Type B pancreatic cell (in vitro differentiated cells): ENCODE measurements at regions not wholly inside any gene's neighbourhood (a gene's known extent, or its start where the extent isn't known, plus 50 kb on each side); places are given as distances from the start of the nearest gene placed in this dataset.

Experiments used
- DNase-seq: peaks from one replicate; pipeline ENCODE4 v3.0.0; 2021; ENCODE audit warnings: mixed read lengths; ENCODE audit not compliant: unreplicated experiment; ENCODE audit errors: extremely low spot score
- H3K27ac Mint-ChIP-seq: 2 replicates; pipeline ENCODE4 v1.8.0; 2021; ENCODE audit warnings: mild to moderate bottlenecking, mixed read lengths
- H3K27me3 Mint-ChIP-seq: 2 replicates; pipeline ENCODE4 v1.8.0; 2021; ENCODE audit warnings: mixed read lengths
- H3K36me3 Mint-ChIP-seq: 2 replicates; pipeline ENCODE4 v1.8.0; 2021; ENCODE audit warnings: mixed read lengths
- H3K4me1 Mint-ChIP-seq: one replicate; pipeline ENCODE4 v1.8.0; 2021; ENCODE audit warnings: mixed read lengths; ENCODE audit not compliant: unreplicated experiment
- H3K4me3 Mint-ChIP-seq: 2 replicates; pipeline ENCODE4 v1.8.0; 2021; ENCODE audit warnings: mild to moderate bottlenecking, mixed read lengths
- H3K9me3 Mint-ChIP-seq: 2 replicates; pipeline ENCODE4 v1.8.0; 2021; ENCODE audit warnings: mixed read lengths
- CTCF ChIP-seq: fragments of 200-600 bp; sonication (generic); conservative IDR thresholded peaks from 2 replicates; pipeline ENCODE4 v1.5.0; 2021; ENCODE audit warnings: antibody characterized with exemption, mild to moderate bottlenecking

- Mint-ChIP-seq H3K27me3 (peaks cover 4% of the 10 kb centered on the region), H3K4me1 (no peaks in the 10 kb centered on the region), H3K27ac (no peak overlapping the region), H3K4me3 (no peak overlapping the region), H3K36me3 (no peaks in the 10 kb centered on the region), H3K9me3 (no peaks in the 10 kb centered on the region)
- DNase-seq, result no peak
- no peak for TF ChIP-seq CTCF
Observed at GRCh38 chr18:54755456-54755855, 72.8 kb upstream of the RAB27B start.

- Mint-ChIP-seq H3K4me1 (peaks cover 5% of the 10 kb centered on the region), H3K36me3 (no peaks in the 10 kb centered on the region), H3K27ac (no peak overlapping the region), H3K4me3 (no peak overlapping the region), H3K9me3 (no peaks in the 10 kb centered on the region), H3K27me3 (peaks cover 7% of the 10 kb centered on the region)
- no peak for DNase-seq
- no peak for TF ChIP-seq CTCF
Observed at GRCh38 chr18:54762386-54762785, 65.9 kb upstream of the RAB27B start.

- Mint-ChIP-seq H3K4me1 (peaks cover 5% of the 10 kb centered on the region), H3K27me3 (peaks cover 7% of the 10 kb centered on the region), H3K27ac (peak overlapping the region; percentile 82), H3K4me3 (no peak overlapping the region), H3K36me3 (no peaks in the 10 kb centered on the region), H3K9me3 (no peaks in the 10 kb centered on the region)
- no peak for DNase-seq
- no peak for TF ChIP-seq CTCF
Observed at GRCh38 chr18:54764786-54765185, 63.5 kb upstream of the RAB27B start.

GRCh38 chr18:54765636-54766375, 62.5 kb upstream of the RAB27B start:
- peaks cover 7% of the 10 kb centered on the region for H3K27me3 Mint-ChIP-seq
- no peak for DNase-seq
- TF ChIP-seq CTCF, result no peak
- no peaks in the 10 kb centered on the region for H3K9me3 Mint-ChIP-seq
- no peaks in the 10 kb centered on the region for H3K36me3 Mint-ChIP-seq
- no peak overlapping the region for H3K4me3 Mint-ChIP-seq
- H3K4me1 Mint-ChIP-seq, result peaks cover 5% of the 10 kb centered on the region
- peak overlapping the region; percentile 82 for H3K27ac Mint-ChIP-seq

- Mint-ChIP-seq H3K9me3 (no peaks in the 10 kb centered on the region), H3K27me3 (peaks cover 7% of the 10 kb centered on the region), H3K4me3 (peak overlapping the region; percentile 40), H3K27ac (peak overlapping the region; percentile 82), H3K4me1 (peaks cover 5% of the 10 kb centered on the region), H3K36me3 (no peaks in the 10 kb centered on the region)
- no peak for DNase-seq
- TF ChIP-seq CTCF, result no peak
Observed at GRCh38 chr18:54766634-54767033, 61.6 kb upstream of the RAB27B start.
